ENCODE measurements at regions not wholly inside any gene's neighbourhood (a gene's known extent, or its start where the extent isn't known, plus 50 kb on each side); places are given as distances from the start of the nearest gene placed in this dataset.

DNA sequence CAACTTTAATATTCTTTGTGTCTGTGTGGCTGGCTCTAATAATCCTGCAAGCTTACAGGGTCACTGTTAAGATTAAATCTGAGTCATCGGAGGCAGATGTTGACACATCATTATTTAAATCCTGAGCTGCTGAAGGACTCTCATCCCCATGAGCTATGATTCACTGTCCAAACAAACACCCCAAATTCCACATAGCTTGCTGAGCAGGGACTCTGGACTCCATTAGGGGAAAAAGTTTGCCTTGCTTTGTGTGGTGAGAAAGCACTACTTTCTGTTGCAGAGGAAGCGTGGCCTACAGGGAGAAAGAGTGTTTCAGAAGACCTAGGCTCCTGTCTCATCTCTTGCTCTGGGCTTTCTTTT, 213.7 kb downstream of the PDCD6IP start:
- H3K27me3 ChIP-seq = no peaks in the 10 kb centered on the region
- no peak overlapping the region for H3K4me3 ChIP-seq
- H3K9me3 ChIP-seq = no peaks in the 10 kb centered on the region
- peak overlapping the region; percentile 34 to 42 for H3K27ac ChIP-seq
- DNase-seq (ENCODE audit: low spot score in 2 of 2) = peak in 1 of 2 donors; percentile 67
- H3K36me3 ChIP-seq = no peaks in the 10 kb centered on the region
- intact Hi-C loops (cut with DNase I) = no loop called here
- TF ChIP-seq CTCF (IDR thresholded peaks at IDR 0.05) = no peak
- H3K4me1 ChIP-seq = peaks cover 0 to 8% of the 10 kb centered on the region in 2 donors

- Histone ChIP-seq H3K36me3 (no peaks in the 10 kb centered on the region), H3K4me1 (peaks cover 0 to 8% of the 10 kb centered on the region in 2 donors), H3K27ac (no peak overlapping the region), H3K9me3 (no peaks in the 10 kb centered on the region), H3K27me3 (no peaks in the 10 kb centered on the region), H3K4me3 (no peak overlapping the region)
- DNase-seq (ENCODE audit: low spot score in 2 of 2) = no peak
- no peak for TF ChIP-seq CTCF (IDR thresholded peaks at IDR 0.05)
- intact Hi-C loops (cut with DNase I) = no loop called here
Measured at GRCh38 chr3:34013818-34014570, 215.6 kb downstream of the PDCD6IP start.

GRCh38 chr3:34015204-34016142, 217.0 kb downstream of the PDCD6IP start:
- no peak for TF ChIP-seq CTCF (IDR thresholded peaks at IDR 0.05)
- Histone ChIP-seq H3K27me3 (no peaks in the 10 kb centered on the region), H3K27ac (no peak overlapping the region), H3K36me3 (no peaks in the 10 kb centered on the region), H3K9me3 (no peaks in the 10 kb centered on the region), H3K4me1 (peaks cover 0 to 8% of the 10 kb centered on the region in 2 donors), H3K4me3 (no peak overlapping the region)
- no peak for DNase-seq (ENCODE audit: low spot score in 2 of 2)
- intact Hi-C loops (cut with DNase I) = no loop called here

GRCh38 chr3:34016925-34017587, 218.6 kb downstream of the PDCD6IP start:
- Histone ChIP-seq H3K36me3 (no peaks in the 10 kb centered on the region), H3K9me3 (no peaks in the 10 kb centered on the region), H3K27ac (no peak overlapping the region), H3K27me3 (no peaks in the 10 kb centered on the region), H3K4me1 (no peaks in the 10 kb centered on the region), H3K4me3 (no peak overlapping the region)
- TF ChIP-seq CTCF (IDR thresholded peaks at IDR 0.05) = no peak
- DNase-seq (ENCODE audit: low spot score in 2 of 2) = no peak
- intact Hi-C loops (cut with DNase I) = no loop called here

- Histone ChIP-seq H3K27ac (no peak overlapping the region), H3K36me3 (no peaks in the 10 kb centered on the region), H3K27me3 (no peaks in the 10 kb centered on the region), H3K4me1 (no peaks in the 10 kb centered on the region), H3K4me3 (no peak overlapping the region), H3K9me3 (no peaks in the 10 kb centered on the region)
- no peak for TF ChIP-seq CTCF (IDR thresholded peaks at IDR 0.05)
- no peak for DNase-seq (ENCODE audit: low spot score in 2 of 2)
- intact Hi-C loops (cut with DNase I) = no loop called here
Measured at GRCh38 chr3:34017757-34018156, 219.3 kb downstream of the PDCD6IP start.

Measured in ascending aorta (tissue), 2 donors.